GM23248 (cell line): ENCODE measurements at regions not wholly inside any gene's neighbourhood (a gene's known extent, or its start where the extent isn't known, plus 50 kb on each side); places are given as distances from the start of the nearest gene placed in this dataset.

Experiments
- EZH2 ChIP-seq: fragments of 200-600 bp; sonication (generic); IDR thresholded peaks from 2 replicates; pipeline ENCODE4 v1.6.1; 2018; ENCODE audit warnings: antibody characterized with exemption, mild to moderate bottlenecking; ENCODE audit not compliant: insufficient read depth, poor library complexity, severe bottlenecking
- EZH2phosphoT487 ChIP-seq: fragments of 200-600 bp; sonication (generic); IDR thresholded peaks from 2 replicates; pipeline ENCODE4 v1.6.1; 2018; ENCODE audit warnings: antibody characterized with exemption, moderate library complexity, mild to moderate bottlenecking, low read depth; ENCODE audit not compliant: insufficient read depth

DNA sequence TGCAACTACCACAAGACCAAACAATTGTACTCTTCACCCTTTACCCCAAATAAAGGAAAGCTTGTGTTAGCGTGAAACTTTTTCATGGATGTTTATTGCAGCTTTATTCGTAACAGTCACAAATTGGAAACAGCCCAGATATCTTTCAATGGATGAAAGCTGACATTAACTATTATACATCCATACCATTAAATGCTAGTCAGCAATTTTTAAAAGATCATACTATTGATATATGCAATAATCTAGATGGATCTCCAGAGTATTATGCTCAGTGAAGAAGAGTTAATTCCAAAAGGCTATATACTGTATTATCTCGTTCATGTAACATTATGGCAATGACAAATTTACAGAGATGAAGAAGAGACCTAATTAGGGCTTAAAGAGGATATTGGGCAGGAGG, 1491.2 kb upstream of the CDH8 start:
- TF ChIP-seq EZH2, result no peak
- TF ChIP-seq EZH2phosphoT487, result no peak
